Aorta (tissue), 5 donors: ENCODE measurements at regions not wholly inside any gene's neighbourhood (a gene's known extent, or its start where the extent isn't known, plus 50 kb on each side); places are given as distances from the start of the nearest gene placed in this dataset.

ENCODE experiments used
- ATAC-seq: fragments of 200-7000 bp; cut with Tn5 transposase; one replicate; pipeline ENCODE4 v1.9.1; 2022; ENCODE audit warnings: moderate library complexity; ENCODE audit not compliant: low FRiP score
- DNase-seq, 2 donors: peaks; one replicate each; pipeline ENCODE4 v3.0.0-alpha.2; 2020
- H3K27ac ChIP-seq, 2 donors: one replicate each; pipeline ENCODE4 v1.5.1; 2013; ENCODE audit warnings: low read length in 2 of 2, mild to moderate bottlenecking in 2 of 2, moderate library complexity in 2 of 2, control low read depth in 1 of 2, inconsistent platforms in 1 of 2, low read depth in 1 of 2
- H3K27me3 ChIP-seq, 2 donors: one replicate each; pipeline ENCODE4 v1.6.1; 2013; ENCODE audit warnings: control low read depth in 1 of 2, low read length in 1 of 2, mild to moderate bottlenecking in 1 of 2, moderate library complexity in 1 of 2; ENCODE audit not compliant: insufficient read depth in 2 of 2, control insufficient read depth in 1 of 2
- H3K36me3 ChIP-seq, 2 donors: one replicate each; pipeline ENCODE4 v1.6.1; 2013; ENCODE audit warnings: control low read depth in 1 of 2, low read length in 1 of 2, mild to moderate bottlenecking in 1 of 2; ENCODE audit not compliant: insufficient read depth in 2 of 2, control insufficient read depth in 1 of 2
- H3K4me1 ChIP-seq, 2 donors: one replicate each; pipeline ENCODE4 v1.6.1; 2013; ENCODE audit warnings: low read length in 2 of 2, control low read depth in 1 of 2, mild to moderate bottlenecking in 1 of 2, moderate library complexity in 1 of 2; ENCODE audit not compliant: insufficient read depth in 2 of 2, control insufficient read depth in 1 of 2
- H3K4me3 ChIP-seq, 2 donors: one replicate each; pipeline ENCODE4 v1.5.1; 2013; ENCODE audit warnings: low read length in 2 of 2, control low read depth in 1 of 2, mild to moderate bottlenecking in 1 of 2
- H3K9me3 ChIP-seq: one replicate; pipeline ENCODE4 v1.6.1; 2013; ENCODE audit warnings: mild to moderate bottlenecking, low read length; ENCODE audit not compliant: control insufficient read depth
- WGBS, 2 donors: extraction: QIAGEN DNeasy Blood & Tissue Kit; methylation state at CpG; one replicate each; pipeline ENCODE4 v1.1.7; 2013; 5-methylcytosine and 5-hydroxymethylcytosine counted together
- intact Hi-C, 2 donors: fragments of 100-400 bp; cut with DNase I; formaldehyde crosslinking; loops; one replicate each; pipeline versions ENCODE4 v1.14.2 to v1.15.0; 2022
- donor health status: healthy with polysubstance abuse.
- donor health status: Bipolar disorder and iron deficiency.
- donor health status: DM: no; HTN: no; CAD: no.
- donor health status: DM: no; HTN: no; CAD: no.
- donor health status: DM: yes; HTN: yes; CAD: no.

- 67 to 70% methylated on average over 2 of the region's 2 CpGs for WGBS, 2 donors
- no peaks in the 10 kb centered on the region for H3K27me3 ChIP-seq
- H3K4me3 ChIP-seq = no peak overlapping the region
- no peaks in the 10 kb centered on the region for H3K9me3 ChIP-seq
- intact Hi-C loops = no loop called here
- H3K4me1 ChIP-seq = no peaks in the 10 kb centered on the region
- ATAC-seq = no peak
- no peak overlapping the region for H3K27ac ChIP-seq
- no peaks in the 10 kb centered on the region for H3K36me3 ChIP-seq
- DNase-seq = no peak
These were observed 104.3 kb upstream of the PIK3C3 start for GRCh38 chr18:41850781-41851180.

GRCh38 chr18:41849632-41850031, 105.4 kb upstream of the PIK3C3 start:
- no peak overlapping the region for H3K4me3 ChIP-seq
- no peaks in the 10 kb centered on the region for H3K4me1 ChIP-seq
- intact Hi-C loops = no loop called here
- no peaks in the 10 kb centered on the region for H3K36me3 ChIP-seq
- ATAC-seq (no peak), DNase-seq (no peak)
- 58 to 68% methylated on average over 3 of the region's 3 CpGs for WGBS, 2 donors
- H3K9me3 ChIP-seq = no peaks in the 10 kb centered on the region
- H3K27ac ChIP-seq = no peak overlapping the region
- no peaks in the 10 kb centered on the region for H3K27me3 ChIP-seq

- DNase-seq = no peak
- ATAC-seq = no peak
- Histone ChIP-seq H3K36me3 (no peaks in the 10 kb centered on the region), H3K4me1 (no peaks in the 10 kb centered on the region), H3K4me3 (no peak overlapping the region), H3K27ac (no peak overlapping the region), H3K27me3 (no peaks in the 10 kb centered on the region), H3K9me3 (no peaks in the 10 kb centered on the region)
- intact Hi-C loops = no loop called here
- WGBS, 2 donors = 78 to 83% methylated on average over 4 of the region's 4 CpGs
These were observed 109.5 kb upstream of the PIK3C3 start for GRCh38 chr18:41845563-41845962.

GRCh38 chr18:41842886-41843285, 112.1 kb upstream of the PIK3C3 start:
- intact Hi-C loops = no loop called here
- ATAC-seq (no peak), DNase-seq (no peak)
- no peaks in the 10 kb centered on the region for H3K9me3 ChIP-seq
- no peaks in the 10 kb centered on the region for H3K27me3 ChIP-seq
- 72 to 77% methylated on average over 3 of the region's 3 CpGs for WGBS, 2 donors
- H3K27ac ChIP-seq = no peak overlapping the region
- H3K36me3 ChIP-seq = no peaks in the 10 kb centered on the region
- no peak overlapping the region for H3K4me3 ChIP-seq
- no peaks in the 10 kb centered on the region for H3K4me1 ChIP-seq

GRCh38 chr18:41829647-41830516, 125.2 kb upstream of the PIK3C3 start:
- DNase-seq = no peak
- Histone ChIP-seq H3K4me3 (no peak overlapping the region), H3K9me3 (no peaks in the 10 kb centered on the region), H3K4me1 (no peaks in the 10 kb centered on the region), H3K36me3 (no peaks in the 10 kb centered on the region), H3K27me3 (no peaks in the 10 kb centered on the region), H3K27ac (no peak overlapping the region)
- WGBS, 2 donors = 50 to 52% methylated on average over 10 of the region's 10 CpGs
- intact Hi-C loops = no loop called here
- ATAC-seq = no peak

GRCh38 chr18:41828137-41828536, 126.9 kb upstream of the PIK3C3 start:
- DNase-seq (no peak), ATAC-seq (no peak)
- H3K27me3 ChIP-seq = no peaks in the 10 kb centered on the region
- H3K9me3 ChIP-seq = no peaks in the 10 kb centered on the region
- no peak overlapping the region for H3K4me3 ChIP-seq
- 18 to 28% methylated on average over 2 of the region's 2 CpGs for whole genome bisulfite sequencing, 2 donors
- H3K4me1 ChIP-seq = no peaks in the 10 kb centered on the region
- H3K27ac ChIP-seq = no peak overlapping the region
- intact Hi-C loops = no loop called here
- no peaks in the 10 kb centered on the region for H3K36me3 ChIP-seq

- Histone ChIP-seq H3K27me3 (no peaks in the 10 kb centered on the region), H3K9me3 (no peaks in the 10 kb centered on the region), H3K4me1 (no peaks in the 10 kb centered on the region), H3K4me3 (no peak overlapping the region), H3K27ac (no peak overlapping the region), H3K36me3 (no peaks in the 10 kb centered on the region)
- WGBS, 2 donors = 75 to 82% methylated on average over 3 of the region's 3 CpGs
- intact Hi-C loops = no loop called here
- ATAC-seq = no peak
- DNase-seq = no peak
These were observed 134.2 kb upstream of the PIK3C3 start for GRCh38 chr18:41820784-41821183.

GRCh38 chr18:41818381-41819355, 136.4 kb upstream of the PIK3C3 start:
- no peak for ATAC-seq
- no peak for DNase-seq
- H3K9me3 ChIP-seq = peaks cover 1% of the 10 kb centered on the region
- H3K27me3 ChIP-seq = no peaks in the 10 kb centered on the region
- no peaks in the 10 kb centered on the region for H3K36me3 ChIP-seq
- intact Hi-C loops = no loop called here
- H3K4me1 ChIP-seq = no peaks in the 10 kb centered on the region
- no peak overlapping the region for H3K4me3 ChIP-seq
- 73 to 80% methylated on average over 11 of the region's 11 CpGs for WGBS, 2 donors
- no peak overlapping the region for H3K27ac ChIP-seq
